Tibial nerve (tissue), 4 donors: ENCODE measurements at regions not wholly inside any gene's neighbourhood (a gene's known extent, or its start where the extent isn't known, plus 50 kb on each side); places are given as distances from the start of the nearest gene placed in this dataset.

Source experiments
- DNase-seq, 2 donors: peaks; one replicate each; pipeline ENCODE4 v3.0.0-alpha.2; 2019; ENCODE audit warnings: low spot score in 2 of 2
- H3K27ac ChIP-seq, 4 donors: fragments of 200-600 bp; sonication (generic) in 3 of 4; one replicate each; pipeline ENCODE4 v1.5.1; 2017 to 2019; ENCODE audit warnings: mild to moderate bottlenecking in 1 of 4
- H3K27me3 ChIP-seq, 2 donors: fragments of 200-600 bp; sonication (generic) in 1 of 2; one replicate each; pipeline versions ENCODE4 v1.5.1 to v1.6.0; 2017 to 2019
- H3K36me3 ChIP-seq, 3 donors: fragments of 200-600 bp; sonication (generic); one replicate each; pipeline ENCODE4 v1.5.1; 2018 to 2019
- H3K4me1 ChIP-seq, 4 donors: fragments of 200-600 bp; sonication (generic) in 3 of 4; one replicate each; pipeline ENCODE4 v1.5.1; 2017 to 2019
- H3K4me3 ChIP-seq, 4 donors: fragments of 200-600 bp; sonication (generic) in 3 of 4; one replicate each; pipeline ENCODE4 v1.5.1; 2017 to 2019; ENCODE audit warnings: mild to moderate bottlenecking in 1 of 4, moderate library complexity in 1 of 4
- H3K9me3 ChIP-seq, 4 donors: fragments of 200-600 bp; sonication (generic) in 3 of 4; one replicate each; pipeline ENCODE4 v1.5.1; 2017 to 2019
- CTCF ChIP-seq, 5 experiments: fragments of 200-600 bp in 3 of 5; fragments of 450-650 bp in 2 of 5; sonication (generic) in 3 of 5; IDR thresholded peaks; one replicate each; pipeline ENCODE4 v1.5.1; 2016 to 2019; ENCODE audit warnings: antibody characterized with exemption in 5 of 5, mild to moderate bottlenecking in 3 of 5, moderate library complexity in 2 of 5
- EP300 ChIP-seq, 2 donors: sonication (generic); formaldehyde crosslinking; IDR thresholded peaks; one replicate each; pipeline ENCODE4 v1.6.1; 2017; ENCODE audit warnings: antibody characterized with exemption in 2 of 2, mild to moderate bottlenecking in 1 of 2
- POLR2A ChIP-seq, 2 donors: fragments of 450-650 bp; IDR thresholded peaks; one replicate each; pipeline ENCODE4 v1.6.1; 2017; ENCODE audit warnings: antibody characterized with exemption in 2 of 2, mild to moderate bottlenecking in 2 of 2, moderate library complexity in 2 of 2
- WGBS, 2 donors: methylation state at CpG; one replicate each; pipeline ENCODE4 v1.1.5; 2018; 5-methylcytosine and 5-hydroxymethylcytosine counted together

- TF ChIP-seq EP300 (IDR thresholded peaks at IDR 0.05), result no peak
- TF ChIP-seq CTCF (IDR thresholded peaks at IDR 0.05), result no peak
- no peak for TF ChIP-seq POLR2A (IDR thresholded peaks at IDR 0.05)
- WGBS, 2 donors, result 93 to 98% methylated on average over 5 of the region's 5 CpGs
- Histone ChIP-seq H3K36me3 (no peaks in the 10 kb centered on the region), H3K27ac (no peak overlapping the region), H3K4me1 (no peaks in the 10 kb centered on the region), H3K4me3 (no peak overlapping the region), H3K27me3 (no peaks in the 10 kb centered on the region), H3K9me3 (peaks cover 0 to 88% (median 20%) of the 10 kb centered on the region in 4 donors)
- no peak for DNase-seq
These were observed 1492.8 kb downstream of the UQCRFS1 start for GRCh38 chr19:27720155-27720554.

- Histone ChIP-seq H3K4me1 (no peaks in the 10 kb centered on the region), H3K9me3 (peaks cover 0 to 86% (median 18%) of the 10 kb centered on the region in 4 donors), H3K4me3 (no peak overlapping the region), H3K27me3 (no peaks in the 10 kb centered on the region), H3K36me3 (no peaks in the 10 kb centered on the region), H3K27ac (no peak overlapping the region)
- DNase-seq, result no peak
- 82 to 88% methylated on average over 6 of the region's 6 CpGs for WGBS, 2 donors
- TF ChIP-seq EP300 (IDR thresholded peaks at IDR 0.05) (no peak), CTCF (IDR thresholded peaks at IDR 0.05) (no peak), POLR2A (IDR thresholded peaks at IDR 0.05) (no peak)
These were observed 1493.9 kb downstream of the UQCRFS1 start for GRCh38 chr19:27719034-27719433.

- no peak overlapping the region for H3K4me3 ChIP-seq
- TF ChIP-seq POLR2A (IDR thresholded peaks at IDR 0.05), result no peak
- no peak for TF ChIP-seq EP300 (IDR thresholded peaks at IDR 0.05)
- TF ChIP-seq CTCF (IDR thresholded peaks at IDR 0.05), result no peak
- H3K36me3 ChIP-seq, result no peaks in the 10 kb centered on the region
- H3K27ac ChIP-seq, result no peak overlapping the region
- 66 to 79% methylated on average over 4 of the region's 4 CpGs for WGBS, 2 donors
- peaks cover 0 to 86% (median 15%) of the 10 kb centered on the region in 4 donors for H3K9me3 ChIP-seq
- no peaks in the 10 kb centered on the region for H3K4me1 ChIP-seq
- DNase-seq, result no peak
- no peaks in the 10 kb centered on the region for H3K27me3 ChIP-seq
These were observed 1494.7 kb downstream of the UQCRFS1 start for GRCh38 chr19:27718234-27718633.

GRCh38 chr19:27717825-27718224 lies 1495.1 kb downstream of the UQCRFS1 start:
- TF ChIP-seq EP300 (IDR thresholded peaks at IDR 0.05), result no peak
- no peak for TF ChIP-seq POLR2A (IDR thresholded peaks at IDR 0.05)
- TF ChIP-seq CTCF (IDR thresholded peaks at IDR 0.05), result no peak
- DNase-seq, result no peak
- H3K27me3 ChIP-seq, result no peaks in the 10 kb centered on the region
- no peak overlapping the region for H3K27ac ChIP-seq
- H3K9me3 ChIP-seq, result peaks cover 0 to 84% (median 13%) of the 10 kb centered on the region in 4 donors
- H3K4me1 ChIP-seq, result no peaks in the 10 kb centered on the region
- H3K4me3 ChIP-seq, result no peak overlapping the region
- H3K36me3 ChIP-seq, result no peaks in the 10 kb centered on the region

- no peak for DNase-seq
- 68 to 78% methylated on average over 3 of the region's 3 CpGs for WGBS, 2 donors
- no peaks in the 10 kb centered on the region for H3K36me3 ChIP-seq
These were observed 1496.0 kb downstream of the UQCRFS1 start for GRCh38 chr19:27716922-27717321.

More at GRCh38 chr19:27716922-27717321, 1496.0 kb downstream of the UQCRFS1 start:
- no peak overlapping the region for H3K27ac ChIP-seq
- no peaks in the 10 kb centered on the region for H3K4me1 ChIP-seq
- no peak for TF ChIP-seq CTCF (IDR thresholded peaks at IDR 0.05)
- no peak for TF ChIP-seq EP300 (IDR thresholded peaks at IDR 0.05)
- no peak for TF ChIP-seq POLR2A (IDR thresholded peaks at IDR 0.05)
- no peaks in the 10 kb centered on the region for H3K27me3 ChIP-seq
- H3K4me3 ChIP-seq, result no peak overlapping the region
- H3K9me3 ChIP-seq, result peaks cover 0 to 83% (median 12%) of the 10 kb centered on the region in 4 donors
